Progenitor cell of endocrine pancreas (in vitro differentiated cells): ENCODE measurements at regions not wholly inside any gene's neighbourhood (a gene's known extent, or its start where the extent isn't known, plus 50 kb on each side); places are given as distances from the start of the nearest gene placed in this dataset.

Experiments used
- DNase-seq: peaks from one replicate; pipeline ENCODE4 v3.0.0; 2021; ENCODE audit warnings: low spot score; ENCODE audit not compliant: unreplicated experiment
- H3K27ac Mint-ChIP-seq: 2 replicates; pipeline ENCODE4 v1.8.0; 2021; ENCODE audit warnings: mild to moderate bottlenecking, moderate library complexity, mixed read lengths
- H3K27me3 Mint-ChIP-seq: 2 replicates; pipeline ENCODE4 v1.8.0; 2021; ENCODE audit warnings: mixed read lengths
- H3K36me3 Mint-ChIP-seq: 2 replicates; pipeline ENCODE4 v1.8.0; 2022; ENCODE audit warnings: mixed read lengths; ENCODE audit not compliant: insufficient read depth
- H3K4me1 Mint-ChIP-seq: 2 replicates; pipeline ENCODE4 v1.8.0; 2021; ENCODE audit warnings: low read depth, mixed read lengths
- H3K4me3 Mint-ChIP-seq: 2 replicates; pipeline ENCODE4 v1.8.0; 2021; ENCODE audit warnings: low read depth, mild to moderate bottlenecking, moderate library complexity, mixed read lengths
- H3K9me3 Mint-ChIP-seq: 2 replicates; pipeline ENCODE4 v1.8.0; 2021; ENCODE audit warnings: low read depth, mixed read lengths
- TF ChIP-seq, protein P1 (sequence below): fragments of 200-600 bp; sonication (generic); IDR thresholded peaks from one replicate; pipeline ENCODE4 v1.5.0; 2021; ENCODE audit warnings: antibody characterized with exemption, mild to moderate bottlenecking; ENCODE audit not compliant: unreplicated experiment

DNA sequence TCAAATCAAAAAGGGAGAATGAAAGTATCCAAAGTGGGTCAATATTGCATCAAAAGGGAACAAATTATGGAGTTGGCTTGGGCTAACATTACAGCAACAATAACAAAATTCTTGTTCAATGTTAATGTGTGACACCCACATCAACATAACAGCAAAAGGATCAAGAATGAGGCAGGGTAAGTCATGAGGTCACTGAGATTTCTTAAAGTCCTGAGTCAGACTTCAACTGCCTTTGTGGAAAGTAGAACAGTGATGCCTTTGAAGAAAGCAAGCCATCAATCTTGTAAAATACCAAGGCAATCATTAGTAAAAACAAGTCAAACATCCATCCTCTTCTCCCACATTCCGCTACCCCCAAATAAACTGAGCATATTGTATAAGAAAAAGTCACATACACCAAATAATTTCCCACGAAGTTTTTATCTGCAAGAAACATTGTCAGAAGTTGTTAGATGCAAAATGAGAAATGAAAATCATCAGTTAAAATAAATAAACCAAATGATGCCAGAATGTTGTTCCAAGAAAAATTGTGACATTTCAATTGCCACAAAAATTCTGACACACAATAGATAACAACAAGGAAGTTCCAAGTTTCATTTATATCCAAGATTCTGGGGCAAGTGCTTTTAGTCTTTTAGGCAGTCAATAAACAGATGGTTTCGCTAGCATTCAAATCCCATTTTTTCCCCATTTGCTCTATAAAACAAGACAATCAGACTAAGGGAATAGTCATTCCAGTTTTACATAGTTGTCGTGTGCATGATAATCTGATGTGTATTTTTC lies 216.1 kb upstream of the SETBP1 start:
- peak overlapping the region; percentile 19 for H3K27ac Mint-ChIP-seq
- no peaks in the 10 kb centered on the region for H3K36me3 Mint-ChIP-seq
- TF ChIP-seq, protein P1, sequence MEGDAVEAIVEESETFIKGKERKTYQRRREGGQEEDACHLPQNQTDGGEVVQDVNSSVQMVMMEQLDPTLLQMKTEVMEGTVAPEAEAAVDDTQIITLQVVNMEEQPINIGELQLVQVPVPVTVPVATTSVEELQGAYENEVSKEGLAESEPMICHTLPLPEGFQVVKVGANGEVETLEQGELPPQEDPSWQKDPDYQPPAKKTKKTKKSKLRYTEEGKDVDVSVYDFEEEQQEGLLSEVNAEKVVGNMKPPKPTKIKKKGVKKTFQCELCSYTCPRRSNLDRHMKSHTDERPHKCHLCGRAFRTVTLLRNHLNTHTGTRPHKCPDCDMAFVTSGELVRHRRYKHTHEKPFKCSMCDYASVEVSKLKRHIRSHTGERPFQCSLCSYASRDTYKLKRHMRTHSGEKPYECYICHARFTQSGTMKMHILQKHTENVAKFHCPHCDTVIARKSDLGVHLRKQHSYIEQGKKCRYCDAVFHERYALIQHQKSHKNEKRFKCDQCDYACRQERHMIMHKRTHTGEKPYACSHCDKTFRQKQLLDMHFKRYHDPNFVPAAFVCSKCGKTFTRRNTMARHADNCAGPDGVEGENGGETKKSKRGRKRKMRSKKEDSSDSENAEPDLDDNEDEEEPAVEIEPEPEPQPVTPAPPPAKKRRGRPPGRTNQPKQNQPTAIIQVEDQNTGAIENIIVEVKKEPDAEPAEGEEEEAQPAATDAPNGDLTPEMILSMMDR = no peak
- DNase-seq = no peak
- no peak overlapping the region for H3K4me3 Mint-ChIP-seq
- no peaks in the 10 kb centered on the region for H3K27me3 Mint-ChIP-seq
- H3K4me1 Mint-ChIP-seq = peaks cover 26% of the 10 kb centered on the region
- no peaks in the 10 kb centered on the region for H3K9me3 Mint-ChIP-seq

DNA sequence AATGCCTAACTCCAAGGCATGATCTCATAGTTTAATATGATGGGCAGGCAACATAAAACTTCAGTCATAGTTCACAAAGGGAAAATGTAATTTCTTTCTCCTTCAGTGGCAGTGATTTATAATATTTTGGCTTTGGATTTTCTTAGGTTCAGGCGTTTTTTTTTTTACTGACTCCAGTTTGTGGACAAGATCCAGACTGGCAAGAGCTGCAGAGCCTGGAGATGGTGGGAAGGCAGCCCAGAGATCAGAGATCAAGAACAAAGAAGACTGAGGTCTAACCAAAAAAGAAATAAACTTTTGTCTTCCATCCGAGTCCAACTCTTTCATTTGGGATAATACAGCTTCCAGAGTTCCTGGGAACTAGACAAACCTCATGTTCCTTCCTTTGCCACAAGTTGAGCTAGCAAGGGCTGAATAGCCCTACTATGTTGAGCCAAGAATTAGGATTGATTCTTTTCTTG lies 215.3 kb upstream of the SETBP1 start:
- H3K27me3 Mint-ChIP-seq = no peaks in the 10 kb centered on the region
- H3K27ac Mint-ChIP-seq = peak overlapping the region; percentile 19
- TF ChIP-seq, protein P1 = no peak
- H3K4me1 Mint-ChIP-seq = peaks cover 26% of the 10 kb centered on the region
- no peak for DNase-seq
- no peak overlapping the region for H3K4me3 Mint-ChIP-seq
- no peaks in the 10 kb centered on the region for H3K9me3 Mint-ChIP-seq
- H3K36me3 Mint-ChIP-seq = no peaks in the 10 kb centered on the region

GRCh38 chr18:44466997-44467396 lies 213.7 kb upstream of the SETBP1 start:
- H3K27me3 Mint-ChIP-seq = no peaks in the 10 kb centered on the region
- H3K4me3 Mint-ChIP-seq = no peak overlapping the region
- no peak for DNase-seq
- H3K27ac Mint-ChIP-seq = no peak overlapping the region
- TF ChIP-seq, protein P1 = no peak
- H3K36me3 Mint-ChIP-seq = no peaks in the 10 kb centered on the region
- no peaks in the 10 kb centered on the region for H3K9me3 Mint-ChIP-seq
- peaks cover 22% of the 10 kb centered on the region for H3K4me1 Mint-ChIP-seq

DNA sequence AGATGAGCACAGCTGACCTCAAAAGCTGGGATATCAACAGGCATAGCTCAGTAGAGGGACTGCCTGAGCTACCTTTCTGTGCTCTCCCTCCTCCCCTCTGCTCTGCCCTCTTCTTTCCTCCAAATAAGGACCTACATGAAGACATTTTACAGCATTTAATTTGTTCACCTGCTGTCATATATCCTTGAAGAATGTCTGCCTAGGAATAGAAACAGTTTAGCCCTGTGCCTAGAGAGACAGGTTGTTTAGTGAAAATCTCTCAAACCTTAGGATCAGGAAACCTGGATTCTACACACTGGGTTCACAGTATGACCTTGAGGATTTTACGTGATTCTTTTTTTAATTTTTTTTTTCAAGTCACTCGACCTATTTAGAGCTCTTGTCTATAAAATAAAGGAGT lies 213.0 kb upstream of the SETBP1 start:
- no peak for DNase-seq
- peaks cover 22% of the 10 kb centered on the region for H3K4me1 Mint-ChIP-seq
- H3K4me3 Mint-ChIP-seq = no peak overlapping the region
- H3K36me3 Mint-ChIP-seq = no peaks in the 10 kb centered on the region
- H3K9me3 Mint-ChIP-seq = no peaks in the 10 kb centered on the region
- H3K27me3 Mint-ChIP-seq = no peaks in the 10 kb centered on the region
- TF ChIP-seq, protein P1 = no peak
- H3K27ac Mint-ChIP-seq = no peak overlapping the region

DNA sequence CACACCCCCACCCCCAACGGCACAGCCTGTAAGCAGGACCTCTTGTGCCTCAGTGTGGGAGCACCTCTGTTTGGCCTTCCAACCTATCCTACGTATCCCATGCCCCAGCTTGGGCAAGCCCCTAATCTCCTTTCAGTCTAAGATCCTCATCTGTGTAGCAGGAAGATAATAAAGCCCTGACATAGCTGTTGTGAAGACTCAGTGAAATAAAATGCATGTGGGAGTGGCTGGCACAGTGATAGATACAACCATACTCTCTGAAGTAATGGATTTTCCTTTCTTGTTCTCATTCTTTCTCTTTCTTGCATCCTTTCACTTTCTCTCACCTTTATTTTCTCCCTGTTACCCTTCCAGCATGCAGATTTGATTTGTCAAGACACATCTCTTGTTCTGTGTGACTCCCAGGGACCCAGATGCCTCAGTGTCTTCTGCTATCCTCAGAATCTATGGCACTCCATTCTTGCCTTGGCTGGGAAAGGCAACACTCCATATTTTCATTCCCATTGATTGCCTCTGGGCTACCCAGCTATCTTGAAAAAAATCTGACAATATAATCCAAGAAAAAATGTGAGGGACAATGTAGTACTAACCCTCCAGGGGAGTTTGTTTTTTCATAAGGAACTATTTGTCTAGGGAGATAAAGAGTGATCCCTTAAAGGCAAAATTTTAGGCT lies 207.2 kb upstream of the SETBP1 start:
- H3K9me3 Mint-ChIP-seq = peaks cover 4% of the 10 kb centered on the region
- H3K27me3 Mint-ChIP-seq = no peaks in the 10 kb centered on the region

More for the DNA sequence above, 207.2 kb upstream of the SETBP1 start:
- Mint-ChIP-seq H3K36me3 (no peaks in the 10 kb centered on the region), H3K27ac (no peak overlapping the region), H3K4me3 (no peak overlapping the region), H3K4me1 (peaks cover under 1% of the 10 kb centered on the region)
- no peak for DNase-seq
- TF ChIP-seq, protein P1 = no peak
